SIG-M5 treated with dmso at 0.1 percent for 504 hours (cell line): ENCODE measurements at regions not wholly inside any gene's neighbourhood (a gene's known extent, or its start where the extent isn't known, plus 50 kb on each side); places are given as distances from the start of the nearest gene placed in this dataset.
"Not testable (repeated sequence)": the region's sequence is repeated elsewhere in the genome, so short reads cannot be mapped to it uniquely, and the experiment has no call there.

ENCODE experiments used
- DNase-seq: peaks from one replicate; lab custom pipeline; 2025; ENCODE audit not compliant: unreplicated experiment; lab: John Stamatoyannopoulos, UW

- no peak for DNase-seq
These were observed 205.3 kb upstream of the MKLN1 start for GRCh38 chr7:131122394-131122793.

- DNase-seq = no peak
These were observed 203.6 kb upstream of the MKLN1 start for GRCh38 chr7:131124001-131124629.

- DNase-seq = no peak
These were observed 202.8 kb upstream of the MKLN1 start for GRCh38 chr7:131124867-131125266.

GRCh38 chr7:131130324-131130723 is 197.4 kb upstream of the MKLN1 start:
- DNase-seq = no peak

- no peak for DNase-seq
These were observed 196.5 kb upstream of the MKLN1 start for GRCh38 chr7:131131012-131131745.

- DNase-seq = no peak
These were observed 195.8 kb upstream of the MKLN1 start for GRCh38 chr7:131131746-131132431.

GRCh38 chr7:131139462-131139861 is 188.2 kb upstream of the MKLN1 start:
- DNase-seq = no peak

- no peak for DNase-seq
These were observed 186.2 kb upstream of the MKLN1 start for GRCh38 chr7:131141443-131141967.

GRCh38 chr7:131143869-131144268 is 183.8 kb upstream of the MKLN1 start:
- no peak for DNase-seq

GRCh38 chr7:131145026-131145425 is 182.7 kb upstream of the MKLN1 start:
- no peak for DNase-seq

GRCh38 chr7:131145770-131146169 is 181.9 kb upstream of the MKLN1 start:
- DNase-seq = no peak

- no peak for DNase-seq
These were observed 180.1 kb upstream of the MKLN1 start for GRCh38 chr7:131147604-131148003.

- DNase-seq = no peak
These were observed 179.4 kb upstream of the MKLN1 start for GRCh38 chr7:131148258-131148657.

- DNase-seq = no peak
These were observed 178.8 kb upstream of the MKLN1 start for GRCh38 chr7:131148708-131149428.

GRCh38 chr7:131149429-131149773 is 178.3 kb upstream of the MKLN1 start:
- no peak for DNase-seq

- no peak for DNase-seq
These were observed 177.8 kb upstream of the MKLN1 start for GRCh38 chr7:131149840-131150239.

- no peak for DNase-seq
These were observed 176.6 kb upstream of the MKLN1 start for GRCh38 chr7:131151034-131151433.

- DNase-seq = no peak
These were observed 174.9 kb upstream of the MKLN1 start for GRCh38 chr7:131152766-131153165.

- no peak for DNase-seq
These were observed 173.3 kb upstream of the MKLN1 start for GRCh38 chr7:131154380-131154779.

GRCh38 chr7:131157530-131158243 is 170.0 kb upstream of the MKLN1 start:
- no peak for DNase-seq

GRCh38 chr7:131158244-131158636 is 169.4 kb upstream of the MKLN1 start:
- DNase-seq = not testable (repeated sequence)
